Stimulated activated naive CD4-positive, alpha-beta T cell treated with Interleukin-2 at 50 U/mL for 16 hours (primary cell): ENCODE measurements at regions not wholly inside any gene's neighbourhood (a gene's known extent, or its start where the extent isn't known, plus 50 kb on each side); places are given as distances from the start of the nearest gene placed in this dataset.

ENCODE experiments used
- DNase-seq: peaks from one replicate; lab custom pipeline; 2025; lab: John Stamatoyannopoulos, UW

DNA sequence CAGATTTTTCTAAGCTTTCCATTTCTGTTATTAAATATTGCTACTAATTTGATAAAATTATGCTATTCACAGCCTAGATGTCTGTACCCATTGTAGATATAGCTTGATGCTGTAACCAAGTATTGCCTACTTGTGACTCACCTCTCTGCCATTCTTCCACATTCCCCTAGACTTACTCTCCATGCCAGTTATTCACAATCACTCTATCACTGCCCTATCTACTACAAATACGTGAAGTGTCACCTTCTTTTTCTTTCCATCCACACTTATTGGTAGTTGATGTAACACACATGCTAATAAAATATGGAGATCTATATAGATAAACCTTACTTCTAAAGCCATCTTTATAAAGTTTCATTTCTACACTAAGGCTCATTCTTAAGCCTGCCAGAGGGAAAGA is 179.4 kb upstream of the PACRGL start:
- DNase-seq, result no peak

DNA sequence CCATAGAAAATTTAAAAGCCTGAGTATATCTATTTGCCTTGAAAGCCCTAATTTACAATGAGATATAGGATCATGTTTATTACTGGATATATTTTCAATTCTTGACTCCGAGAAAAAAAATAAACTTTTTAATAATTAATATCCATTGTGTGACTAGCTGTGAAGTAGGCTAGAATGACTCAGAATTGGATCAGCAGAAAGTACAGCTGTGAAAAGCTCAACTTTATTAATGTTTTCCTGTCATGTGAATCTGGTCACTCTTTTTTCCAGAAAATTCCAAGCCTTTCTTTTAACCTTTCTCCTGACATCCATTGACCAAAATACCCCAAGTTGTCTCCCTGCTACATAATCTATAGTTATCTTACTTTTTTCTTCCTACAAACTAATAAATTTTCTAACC is 171.8 kb upstream of the PACRGL start:
- DNase-seq, result no peak

DNA sequence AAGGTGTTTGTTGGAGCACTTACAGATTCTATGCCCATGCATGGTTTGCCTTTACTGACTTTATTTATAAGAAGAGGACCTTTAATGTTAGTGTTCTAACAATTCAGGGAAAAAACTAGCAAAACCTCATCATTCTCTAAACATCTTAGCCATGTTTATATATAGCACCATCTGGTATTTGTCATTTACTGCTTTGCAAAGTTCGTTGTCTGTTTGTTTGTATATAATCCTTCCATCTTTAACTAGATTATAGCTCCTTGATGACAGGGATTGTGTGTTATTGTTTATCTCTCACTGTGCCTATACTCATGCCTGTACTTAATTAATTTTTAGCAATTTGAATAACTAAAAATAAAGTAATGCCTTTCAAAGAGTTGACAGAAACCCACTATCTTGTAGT is 170.6 kb upstream of the PACRGL start:
- no peak for DNase-seq

DNA sequence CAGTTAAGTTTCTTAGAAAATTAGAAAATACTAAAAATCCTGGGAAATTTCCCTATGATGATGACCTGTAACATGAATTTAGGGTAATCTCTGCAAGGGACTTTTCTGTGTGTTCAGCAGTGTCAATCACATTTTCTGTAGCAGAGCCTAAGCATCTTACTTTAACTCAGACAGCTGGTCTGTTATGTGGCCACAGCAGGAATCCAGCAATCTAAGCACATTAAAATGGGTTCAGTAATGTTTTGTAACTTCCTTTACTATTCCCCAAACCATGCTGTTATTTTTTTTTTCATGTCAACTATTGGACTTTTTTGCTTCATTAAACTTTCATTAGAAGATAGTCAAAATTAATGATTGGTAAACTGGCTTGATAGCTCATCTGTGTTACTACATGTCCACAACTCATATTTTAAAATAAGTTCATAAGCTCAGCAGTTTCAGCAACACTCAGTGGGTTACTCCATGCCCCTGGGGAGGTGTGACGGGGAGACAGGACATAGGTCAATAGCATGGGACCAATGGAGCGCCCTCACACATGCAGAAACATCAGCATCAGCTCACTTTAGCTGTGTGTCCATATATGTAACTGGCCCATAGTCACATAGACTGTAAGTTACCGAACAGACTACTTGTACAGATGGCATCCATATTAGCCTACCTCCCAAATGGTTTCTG is 168.0 kb upstream of the PACRGL start:
- no peak for DNase-seq

DNA sequence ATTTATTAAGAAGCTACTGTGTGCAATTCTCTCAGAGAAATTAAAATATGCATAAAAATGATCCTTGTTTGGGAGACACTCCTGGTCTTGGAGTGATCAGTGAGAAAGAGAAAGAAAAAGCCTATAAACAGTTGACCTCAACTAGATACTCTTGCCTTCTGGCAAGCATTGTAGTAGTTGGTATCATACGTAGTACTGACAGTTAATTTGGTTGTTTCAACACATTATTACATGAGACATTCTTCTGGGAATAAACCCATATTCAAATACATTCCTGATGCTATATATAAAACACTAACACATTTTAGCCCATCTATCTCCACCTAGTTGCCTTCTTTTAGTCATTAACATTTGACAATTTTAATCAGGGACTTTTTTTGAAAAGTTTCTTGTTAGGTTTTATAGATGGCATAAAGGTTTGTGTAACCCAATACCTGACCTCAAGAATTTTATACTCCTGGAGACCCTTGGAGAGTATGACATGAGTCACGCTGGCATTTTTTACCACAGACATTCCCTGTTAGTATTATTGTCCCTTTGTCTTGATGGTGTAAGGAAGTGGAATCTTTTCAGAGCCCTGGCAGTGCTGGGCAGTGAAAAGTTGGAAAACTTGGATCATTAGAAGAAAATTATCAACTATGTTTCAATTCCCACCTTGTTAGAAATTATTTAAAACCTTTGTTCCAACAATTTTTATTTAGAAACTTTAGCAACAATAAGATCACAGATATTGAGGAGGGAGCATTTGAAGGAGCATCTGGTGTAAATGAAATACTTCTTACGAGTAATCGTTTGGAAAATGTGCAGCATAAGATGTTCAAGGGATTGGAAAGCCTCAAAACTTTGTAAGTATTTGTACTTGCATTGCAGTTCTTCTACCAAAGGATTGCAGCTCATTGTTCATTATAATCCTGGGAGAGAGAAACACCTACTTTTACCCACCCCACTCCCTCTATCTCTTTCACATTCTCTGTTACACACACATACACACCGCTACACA is 167.1 kb upstream of the PACRGL start:
- no peak for DNase-seq

DNA sequence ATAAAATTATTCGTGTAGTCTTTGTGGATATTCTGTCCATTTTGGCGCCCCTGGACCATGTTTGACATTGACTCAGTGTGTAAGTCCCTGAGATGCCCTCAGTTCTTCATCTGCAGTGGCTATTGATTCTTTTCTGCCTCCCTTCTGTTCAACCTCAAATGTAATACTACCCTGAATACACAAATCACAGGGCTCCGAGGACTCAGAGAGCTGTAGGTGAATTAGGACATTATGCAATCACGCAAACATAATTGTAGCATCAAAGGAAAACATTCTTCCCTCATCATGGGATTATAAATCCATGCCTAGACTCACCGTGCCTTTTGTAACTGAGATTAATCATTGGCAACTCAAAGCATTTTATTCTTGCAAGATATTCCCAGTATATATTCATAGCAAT is 161.4 kb upstream of the PACRGL start:
- DNase-seq, result no peak

DNA sequence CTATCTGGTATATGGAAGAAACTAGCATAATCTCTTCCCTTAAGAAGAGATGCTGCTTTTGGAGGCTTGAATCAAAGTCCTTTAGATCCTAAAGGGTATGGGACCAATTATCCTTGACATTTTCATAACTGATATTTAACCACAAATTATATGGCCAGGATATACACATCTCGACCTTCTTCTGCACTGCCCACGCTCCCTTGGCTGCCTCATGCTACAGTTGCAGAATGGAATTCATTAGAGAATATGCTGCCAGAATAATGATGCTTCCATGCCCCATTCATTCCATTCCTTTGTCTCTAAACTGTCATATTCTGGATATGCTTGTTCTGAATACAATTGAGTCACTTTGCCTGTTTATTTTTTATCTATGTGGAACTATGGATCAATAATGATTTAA is 157.1 kb upstream of the PACRGL start:
- no peak for DNase-seq

DNA sequence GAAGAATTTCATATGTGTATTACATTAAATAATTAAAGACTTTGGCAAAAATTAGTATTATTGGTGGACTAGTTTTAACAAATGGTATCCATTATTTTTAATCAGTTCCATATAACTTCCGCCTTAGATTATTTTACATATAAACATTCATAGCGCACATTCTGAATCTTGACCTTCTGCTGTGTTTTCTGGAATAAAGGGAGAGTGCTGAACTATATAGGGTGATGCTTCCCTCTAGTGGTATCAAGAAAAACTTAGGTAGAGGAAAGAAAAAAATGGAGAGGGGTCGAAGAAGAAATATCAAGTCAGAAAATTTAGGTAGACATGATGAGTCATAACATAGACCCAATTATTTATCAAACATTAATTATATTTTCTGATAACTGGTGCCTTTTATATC is 155.6 kb upstream of the PACRGL start:
- DNase-seq, result no peak

DNA sequence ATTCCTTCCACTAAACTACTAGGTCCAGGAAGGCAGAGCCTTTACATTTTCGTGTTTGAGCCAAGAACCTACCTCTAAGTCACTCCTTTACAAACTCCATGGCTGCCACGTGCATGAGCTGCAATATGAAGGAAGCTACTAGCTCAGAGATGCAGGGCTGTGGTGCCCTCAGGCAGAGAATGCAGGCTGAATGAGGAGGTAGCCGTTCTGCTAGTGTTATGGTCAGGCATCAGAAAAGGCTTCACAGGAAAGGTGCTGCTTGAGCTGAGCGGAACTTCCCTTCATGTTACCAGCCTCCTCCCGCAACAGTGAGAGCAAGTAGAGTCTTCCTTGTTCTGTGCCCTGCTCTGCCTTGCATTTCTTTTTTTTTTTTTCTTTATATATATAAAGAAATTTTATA is 148.3 kb upstream of the PACRGL start:
- DNase-seq, result no peak

DNA sequence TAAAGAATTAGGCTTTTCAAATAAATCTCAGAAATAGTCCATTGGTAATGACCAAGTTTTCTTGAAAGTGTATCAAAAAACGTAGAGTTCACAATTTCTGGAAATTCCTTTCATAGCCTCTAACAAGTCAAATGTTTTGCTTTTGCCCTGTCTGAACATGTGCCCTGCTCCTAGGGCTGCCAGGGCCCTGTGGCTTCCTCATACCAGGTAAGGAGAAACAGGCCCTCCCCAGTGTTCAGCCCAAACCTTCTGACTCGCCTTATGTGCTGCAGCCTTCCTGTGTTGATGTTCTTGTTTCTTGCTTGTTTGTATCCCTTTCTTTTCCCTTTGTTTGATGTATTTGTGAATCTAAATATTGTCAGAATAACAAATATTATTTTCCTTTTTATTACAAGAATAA is 146.1 kb upstream of the PACRGL start:
- no peak for DNase-seq

DNA sequence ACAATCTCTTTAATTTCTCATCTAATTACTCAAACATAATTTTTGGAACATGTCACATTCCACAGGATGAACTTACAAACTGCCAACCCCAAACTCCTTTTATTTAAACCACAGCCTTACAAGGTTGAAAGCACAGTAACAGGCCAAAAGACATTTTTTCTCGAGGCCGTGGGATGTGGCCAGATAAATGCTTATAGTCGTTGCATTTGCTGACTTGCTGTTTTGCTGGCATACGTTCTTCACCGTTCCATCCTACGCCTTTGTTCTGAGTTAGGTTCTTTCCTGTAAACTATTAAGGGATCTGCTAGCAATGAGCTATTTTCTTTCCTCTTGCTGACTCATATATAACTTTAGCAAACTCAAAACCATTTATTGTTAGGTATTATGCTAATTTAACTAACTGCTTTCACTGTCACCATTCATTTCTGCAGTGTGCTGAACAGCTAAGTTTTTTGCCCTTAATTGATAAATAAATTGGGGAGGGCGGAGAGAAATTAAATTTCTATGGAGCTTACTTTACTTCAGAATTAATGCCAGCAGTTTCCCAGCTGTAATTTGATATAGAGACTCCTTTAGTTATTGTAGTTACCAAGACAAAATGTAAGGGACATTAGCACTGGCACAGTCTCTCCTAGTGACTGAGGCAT is 135.1 kb upstream of the PACRGL start:
- DNase-seq, result no peak

DNA sequence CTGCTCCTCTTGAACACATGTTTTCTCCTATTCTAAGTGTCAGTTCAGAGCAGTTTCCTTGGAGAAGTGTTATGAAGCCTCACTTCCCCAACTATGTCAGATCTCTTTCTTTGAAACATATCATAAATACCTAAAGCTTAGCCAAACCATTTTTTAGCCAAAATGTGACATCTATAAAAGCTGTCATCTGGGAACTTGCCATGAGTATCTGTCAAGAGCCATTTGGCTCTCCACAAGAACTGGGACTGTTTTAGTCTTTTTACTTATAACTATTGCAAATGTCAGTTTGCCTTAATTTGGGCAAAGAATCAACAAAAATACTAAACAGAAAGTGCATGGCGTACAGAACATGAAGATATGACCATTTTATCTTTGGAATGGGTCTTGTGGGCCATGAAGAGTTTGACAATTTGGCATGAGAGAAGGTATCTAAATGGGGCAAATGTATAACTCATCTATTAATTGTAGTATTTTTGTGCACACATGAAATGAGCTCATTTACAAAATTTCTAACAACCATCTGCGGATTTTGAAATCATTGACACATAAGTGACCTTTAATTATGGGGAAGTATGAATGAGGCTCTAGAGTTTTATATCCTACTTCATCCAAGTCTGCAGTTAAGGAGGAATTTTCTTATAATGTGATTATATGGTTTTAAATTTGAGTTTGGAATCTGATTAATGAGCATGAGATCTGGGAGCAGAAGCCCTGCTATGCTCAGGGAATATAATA is 129.1 kb upstream of the PACRGL start:
- DNase-seq, result no peak

DNA sequence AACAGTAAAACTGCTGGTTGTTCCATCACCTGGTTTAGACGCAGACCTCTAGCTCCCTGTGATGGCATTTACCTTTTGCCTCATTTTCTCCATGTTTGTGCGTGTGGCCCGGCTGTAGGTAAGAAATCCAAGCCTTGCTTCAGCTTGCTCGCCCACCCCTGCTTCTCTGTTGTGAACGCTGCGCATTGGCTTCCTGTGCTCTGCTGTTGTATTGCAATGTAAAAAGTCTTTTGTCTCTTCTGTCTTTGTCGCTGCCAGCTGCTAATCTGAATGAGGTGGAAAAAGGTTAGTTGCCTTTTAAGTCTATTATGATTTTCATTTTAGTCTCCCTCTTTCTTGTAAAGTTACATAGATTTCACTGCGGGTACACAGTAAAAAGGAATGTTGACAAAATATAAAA is 127.3 kb upstream of the PACRGL start:
- DNase-seq, result no peak

DNA sequence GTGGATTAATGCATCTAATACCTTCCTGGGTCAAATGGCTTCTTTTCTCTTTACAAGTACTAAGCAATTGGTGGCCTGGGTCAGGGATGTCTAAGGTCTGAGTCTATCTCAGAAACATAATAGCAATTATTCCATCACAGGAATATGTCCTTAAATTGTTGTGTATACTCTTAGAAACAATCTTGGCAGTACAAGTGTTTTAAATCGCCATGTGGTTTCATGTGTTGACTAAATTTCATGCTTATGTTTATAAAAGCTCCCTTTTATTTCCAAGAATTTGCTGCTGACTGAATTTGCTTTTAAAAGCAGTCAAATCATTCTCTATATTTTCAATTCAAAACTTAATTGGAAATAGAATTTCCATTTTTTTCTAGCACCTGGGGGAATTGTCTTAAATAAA is 125.3 kb upstream of the PACRGL start:
- DNase-seq, result no peak

DNA sequence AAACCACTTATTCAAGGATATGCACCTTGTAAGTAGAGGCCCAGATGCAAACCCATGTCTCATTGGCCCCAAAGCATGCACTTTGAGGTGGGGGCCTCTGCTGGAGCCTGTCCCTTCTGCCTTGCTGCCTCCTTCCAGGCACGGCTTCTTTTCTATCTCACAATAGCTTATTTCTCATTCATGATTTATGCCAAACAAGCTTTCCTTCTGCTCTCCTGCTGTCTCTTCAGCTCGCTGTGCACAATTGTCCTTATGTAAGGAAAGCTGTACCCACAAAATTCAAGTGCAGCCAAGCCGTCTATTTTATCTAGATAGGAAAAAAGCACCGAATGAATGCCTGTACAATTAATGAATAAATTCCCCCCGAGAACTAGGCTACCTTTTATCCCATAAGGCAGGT is 124.8 kb upstream of the PACRGL start:
- DNase-seq, result no peak

DNA sequence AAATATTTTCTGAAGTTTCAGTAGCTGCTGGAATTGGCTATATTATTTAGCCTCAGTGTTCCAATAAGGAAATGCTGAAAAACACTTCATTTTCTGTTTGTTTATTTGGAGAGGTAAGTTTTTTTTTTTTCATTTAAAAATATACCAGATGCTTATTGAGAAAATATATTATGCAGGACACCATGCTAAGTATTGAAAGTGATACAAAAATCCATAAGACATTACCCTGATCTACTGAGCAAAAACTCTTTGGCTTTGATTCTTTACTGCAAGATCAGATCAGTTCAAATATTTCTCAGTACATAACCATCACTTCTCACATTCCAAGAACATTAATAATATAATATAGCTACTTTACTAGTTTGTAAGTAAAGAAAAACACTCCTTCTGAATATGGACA is 123.4 kb upstream of the PACRGL start:
- DNase-seq, result no peak

DNA sequence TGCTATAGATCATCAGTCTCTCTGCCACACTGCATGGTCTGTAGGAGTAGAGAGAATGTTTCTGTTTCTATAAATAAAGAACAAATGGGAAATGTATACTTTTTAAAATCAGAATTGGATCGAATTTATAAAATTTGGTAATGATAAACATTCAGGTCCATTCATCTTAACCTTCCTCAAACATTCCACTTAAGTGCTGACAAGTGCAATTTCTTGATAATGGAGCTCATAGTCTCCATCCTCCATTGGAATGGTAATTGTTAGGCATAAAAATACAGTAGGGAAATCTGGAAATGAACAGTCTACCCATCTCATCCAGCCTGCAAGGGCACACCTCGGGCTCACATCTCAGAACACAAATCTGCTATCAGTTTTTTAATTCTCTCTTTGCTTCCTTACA is 122.6 kb upstream of the PACRGL start:
- DNase-seq, result no peak

DNA sequence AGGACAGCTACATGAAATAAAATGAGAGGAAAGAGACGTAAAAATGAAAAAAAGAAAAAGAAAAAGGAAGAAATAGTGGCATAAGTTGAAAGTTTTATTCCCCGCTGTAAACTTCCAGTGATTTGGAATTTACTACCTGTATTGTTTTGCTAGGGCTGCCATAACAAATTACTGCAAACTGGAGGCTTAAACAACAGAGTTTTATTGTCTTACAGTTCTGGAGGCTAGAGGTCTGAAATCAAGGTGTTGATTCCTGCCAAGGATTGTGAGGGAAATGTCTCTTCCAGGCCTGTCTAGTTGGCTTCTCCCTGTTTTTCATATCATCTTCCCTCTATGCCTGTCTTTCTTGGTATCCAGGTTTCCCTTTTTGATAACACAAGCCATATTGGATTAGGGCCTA is 119.4 kb upstream of the PACRGL start:
- DNase-seq, result no peak

DNA sequence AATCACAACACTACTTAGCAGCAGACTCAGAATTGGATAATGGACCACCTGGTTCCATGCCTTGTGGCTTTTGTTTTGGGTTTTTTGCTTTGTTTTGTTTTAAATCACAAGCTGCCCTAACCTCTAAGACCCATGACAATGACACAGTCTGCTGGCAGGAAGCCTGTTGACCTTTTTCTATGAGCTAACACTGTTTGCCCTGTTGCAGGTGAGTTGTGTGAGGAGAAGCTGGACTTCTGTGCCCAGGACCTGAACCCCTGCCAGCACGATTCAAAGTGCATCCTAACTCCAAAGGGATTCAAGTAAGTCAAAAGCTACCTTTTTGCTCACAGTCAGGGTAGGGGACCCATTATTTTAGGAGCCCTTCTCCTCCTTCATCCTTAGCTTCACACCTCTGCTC is 110.8 kb upstream of the PACRGL start:
- DNase-seq, result no peak

DNA sequence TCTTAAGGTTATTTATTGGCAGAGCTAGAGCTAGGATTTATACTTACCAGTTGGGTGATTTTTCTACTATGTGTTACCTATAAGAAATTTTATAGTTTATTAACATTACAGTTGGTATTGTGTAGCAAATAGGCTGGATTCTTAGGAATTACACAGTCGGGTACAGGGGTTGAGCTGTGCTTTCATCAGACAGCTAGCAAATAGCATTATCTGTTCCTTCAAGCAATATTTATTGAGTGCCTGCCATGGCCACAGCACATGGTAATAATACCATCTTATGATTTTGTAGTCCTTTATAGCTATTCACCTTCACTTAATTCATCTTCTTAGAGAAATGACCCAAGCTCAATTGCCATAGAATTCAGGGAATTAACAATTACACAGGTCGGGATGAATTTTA is 109.4 kb upstream of the PACRGL start:
- no peak for DNase-seq

DNA sequence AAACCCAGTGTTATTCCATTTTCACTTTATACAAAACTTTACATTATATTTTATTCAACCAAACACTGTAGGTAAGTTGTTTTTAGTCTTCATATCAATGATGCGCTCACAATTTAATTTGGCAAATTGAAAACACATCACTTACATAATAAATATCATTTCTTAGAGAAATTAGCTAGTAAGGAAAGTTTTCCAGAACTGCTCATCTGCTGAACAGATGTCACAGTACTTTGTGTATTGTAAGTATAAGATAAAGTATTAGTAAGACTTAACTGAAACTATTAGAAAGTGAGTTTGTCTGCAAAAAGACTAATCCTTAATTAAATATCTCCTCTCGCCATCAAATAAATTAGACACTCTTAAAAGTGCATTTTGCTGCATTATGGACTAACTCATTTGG is 108.7 kb upstream of the PACRGL start:
- no peak for DNase-seq

DNA sequence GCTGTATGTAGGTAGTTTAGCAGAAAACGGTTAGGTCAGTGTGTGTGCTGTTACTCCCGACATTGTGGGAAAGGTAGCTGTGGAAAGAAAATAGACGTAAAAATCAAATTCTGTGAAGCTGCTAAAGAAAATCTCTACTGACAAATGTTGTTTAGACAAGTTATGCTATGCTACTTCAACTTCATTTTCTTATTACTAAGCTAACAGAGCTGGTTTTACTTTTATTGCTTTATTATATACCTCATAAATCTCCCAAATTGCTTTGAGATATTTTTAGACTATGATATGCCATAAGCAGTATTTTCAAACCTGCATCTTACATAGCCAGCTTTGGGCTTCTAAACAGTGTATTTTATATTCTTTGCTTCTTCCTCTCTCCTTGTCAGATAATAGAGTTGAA is 108.2 kb upstream of the PACRGL start:
- no peak for DNase-seq
